KMS-11 (cell line): ENCODE measurements at regions not wholly inside any gene's neighbourhood (a gene's known extent, or its start where the extent isn't known, plus 50 kb on each side); places are given as distances from the start of the nearest gene placed in this dataset.

Experiments
- H2AFZ ChIP-seq: fragments of 200-600 bp; sonication (generic); 2 replicates; pipeline ENCODE4 v1.6.1; 2016; ENCODE audit warnings: antibody characterized with exemption, mixed run types, low read depth
- H3K27ac ChIP-seq: fragments of 200-600 bp; sonication (generic); 2 replicates; pipeline ENCODE4 v1.6.1; 2016; ENCODE audit warnings: mild to moderate bottlenecking, mixed run types
- H3K27me3 ChIP-seq: fragments of 200-600 bp; sonication (generic); 2 replicates; pipeline ENCODE4 v1.6.1; 2017; ENCODE audit warnings: mild to moderate bottlenecking, low read depth, mixed run types, moderate library complexity; ENCODE audit not compliant: insufficient read depth
- H3K36me3 ChIP-seq: fragments of 200-600 bp; sonication (generic); 2 replicates; pipeline ENCODE4 v1.6.1; 2017; ENCODE audit warnings: mild to moderate bottlenecking, mixed run types; ENCODE audit not compliant: insufficient read depth
- H3K4me1 ChIP-seq: fragments of 200-600 bp; sonication (generic); 2 replicates; pipeline ENCODE4 v1.6.1; 2016; ENCODE audit warnings: mild to moderate bottlenecking, low read depth, mixed run types; ENCODE audit not compliant: poor library complexity, severe bottlenecking
- H3K4me2 ChIP-seq: fragments of 200-600 bp; sonication (generic); 2 replicates; pipeline ENCODE4 v1.7.0; 2016; ENCODE audit warnings: mild to moderate bottlenecking, mixed run types
- H3K4me3 ChIP-seq: fragments of 200-600 bp; sonication (generic); IDR thresholded peaks from 2 replicates; pipeline ENCODE4 v1.6.1; 2017; ENCODE audit warnings: low read depth, low read length, mixed read lengths; ENCODE audit not compliant: insufficient read depth
- H3K79me2 ChIP-seq: fragments of 200-600 bp; sonication (generic); 2 replicates; pipeline ENCODE4 v1.6.1; 2016; ENCODE audit warnings: low read depth, mixed run types; ENCODE audit not compliant: insufficient read depth
- H3K9ac ChIP-seq: fragments of 200-600 bp; sonication (generic); 2 replicates; pipeline ENCODE4 v1.6.1; 2016; ENCODE audit warnings: mild to moderate bottlenecking, mixed run types
- H4K20me1 ChIP-seq: fragments of 200-600 bp; sonication (generic); 2 replicates; pipeline ENCODE4 v1.6.1; 2016; ENCODE audit warnings: mild to moderate bottlenecking, mixed run types; ENCODE audit not compliant: insufficient read depth
- CTCF ChIP-seq: fragments of 200-600 bp; sonication (generic); conservative IDR thresholded peaks from 2 replicates; pipeline ENCODE4 v1.6.1; 2017; ENCODE audit warnings: low read depth, mild to moderate bottlenecking, antibody characterized with exemption, low read length, moderate library complexity, mixed read lengths

GRCh38 chr1:170284016-170284415 lies 138.3 kb downstream of the NTMT2 start:
- Histone ChIP-seq H3K36me3 (no peaks in the 10 kb centered on the region), H3K79me2 (no peaks in the 10 kb centered on the region), H3K27ac (no peak overlapping the region), H3K4me1 (no peaks in the 10 kb centered on the region), H3K4me3 (no peak overlapping the region), H2AFZ (no peak overlapping the region), H3K4me2 (no peak overlapping the region), H3K9ac (no peak overlapping the region), H3K27me3 (no peaks in the 10 kb centered on the region; the same call in 1 of the 2 replicates), H4K20me1 (no peaks in the 10 kb centered on the region)
- no peak for TF ChIP-seq CTCF

- Histone ChIP-seq H3K36me3 (no peaks in the 10 kb centered on the region), H3K4me3 (no peak overlapping the region), H2AFZ (no peak overlapping the region), H3K79me2 (no peaks in the 10 kb centered on the region), H3K9ac (no peak overlapping the region), H3K27ac (no peak overlapping the region), H3K4me2 (no peak overlapping the region), H3K4me1 (no peaks in the 10 kb centered on the region), H3K27me3 (no peaks in the 10 kb centered on the region; the same call in 1 of the 2 replicates), H4K20me1 (no peaks in the 10 kb centered on the region)
- no peak for TF ChIP-seq CTCF
These were observed 138.8 kb downstream of the NTMT2 start for GRCh38 chr1:170284512-170284911.

GRCh38 chr1:170284951-170285350 lies 139.2 kb downstream of the NTMT2 start:
- no peaks in the 10 kb centered on the region for H3K79me2 ChIP-seq
- no peaks in the 10 kb centered on the region for H3K36me3 ChIP-seq
- no peak overlapping the region for H3K9ac ChIP-seq
- H3K4me3 ChIP-seq = no peak overlapping the region
- H3K4me2 ChIP-seq = no peak overlapping the region
- H3K4me1 ChIP-seq = no peaks in the 10 kb centered on the region
- H2AFZ ChIP-seq = no peak overlapping the region
- no peaks in the 10 kb centered on the region; the same call in 1 of the 2 replicates for H3K27me3 ChIP-seq
- H3K27ac ChIP-seq = no peak overlapping the region
- TF ChIP-seq CTCF = no peak
- no peaks in the 10 kb centered on the region for H4K20me1 ChIP-seq

GRCh38 chr1:170288155-170288554 lies 142.4 kb downstream of the NTMT2 start:
- Histone ChIP-seq H3K4me2 (no peak overlapping the region), H3K79me2 (no peaks in the 10 kb centered on the region), H4K20me1 (no peaks in the 10 kb centered on the region), H3K27me3 (no peaks in the 10 kb centered on the region; the same call in 1 of the 2 replicates), H3K36me3 (no peaks in the 10 kb centered on the region), H2AFZ (no peak overlapping the region), H3K4me1 (no peaks in the 10 kb centered on the region), H3K4me3 (no peak overlapping the region), H3K27ac (no peak overlapping the region), H3K9ac (no peak overlapping the region)
- no peak for TF ChIP-seq CTCF
